Skeletal muscle tissue (tissue), 3 donors: ENCODE measurements at regions not wholly inside any gene's neighbourhood (a gene's known extent, or its start where the extent isn't known, plus 50 kb on each side); places are given as distances from the start of the nearest gene placed in this dataset.

Experiments
- H3K27ac ChIP-seq: one replicate; pipeline ENCODE4 v1.7.0; 2013; ENCODE audit warnings: mild to moderate bottlenecking, low read depth, low read length, inconsistent platforms
- H3K27me3 ChIP-seq, 3 donors: one replicate each; pipeline ENCODE4 v1.7.0; 2013; ENCODE audit warnings: low read length in 3 of 3; ENCODE audit not compliant: control insufficient read depth in 3 of 3, insufficient read depth in 3 of 3
- H3K36me3 ChIP-seq, 3 donors: one replicate each; pipeline ENCODE4 v1.7.0; 2013; ENCODE audit warnings: low read length in 3 of 3; ENCODE audit not compliant: control insufficient read depth in 3 of 3, insufficient read depth in 3 of 3
- H3K4me1 ChIP-seq, 3 donors: one replicate each; pipeline ENCODE4 v1.7.0; 2013; ENCODE audit warnings: low read length in 3 of 3, mild to moderate bottlenecking in 3 of 3; ENCODE audit not compliant: control insufficient read depth in 3 of 3, insufficient read depth in 3 of 3
- H3K4me3 ChIP-seq, 3 donors: one replicate each; pipeline ENCODE4 v1.7.0; 2013; ENCODE audit warnings: low read length in 3 of 3
- H3K9ac ChIP-seq, 3 donors: one replicate each; pipeline ENCODE4 v1.7.0; 2013; ENCODE audit warnings: low read length in 3 of 3, mild to moderate bottlenecking in 3 of 3, moderate library complexity in 2 of 3, low read depth in 1 of 3
- H3K9me3 ChIP-seq, 3 donors: one replicate each; pipeline ENCODE4 v1.7.0; 2013; ENCODE audit warnings: low read length in 3 of 3; ENCODE audit not compliant: control insufficient read depth in 3 of 3
- donor health status: Osteomylitis.

DNA sequence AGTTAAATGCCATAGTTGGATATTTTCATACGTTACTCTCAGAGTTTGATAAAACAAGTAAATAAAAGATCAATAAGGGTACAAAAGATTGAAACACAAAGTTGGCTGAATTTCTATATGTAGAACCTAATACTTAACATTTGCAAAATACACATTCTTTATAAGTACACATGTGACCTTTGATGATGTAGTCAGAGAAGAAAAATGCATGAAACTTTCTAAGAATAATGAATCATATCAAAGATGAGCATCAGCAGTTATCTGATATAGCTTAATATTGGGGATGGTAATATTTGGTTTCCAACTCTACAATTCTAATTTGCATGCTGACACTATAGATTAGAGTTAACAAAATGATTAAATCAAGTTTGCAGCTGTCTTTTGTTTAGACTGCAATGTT is 188.0 kb upstream of the TGFBR2 start:
- no peaks in the 10 kb centered on the region for H3K4me1 ChIP-seq
- H3K27ac ChIP-seq: no peak overlapping the region

DNA sequence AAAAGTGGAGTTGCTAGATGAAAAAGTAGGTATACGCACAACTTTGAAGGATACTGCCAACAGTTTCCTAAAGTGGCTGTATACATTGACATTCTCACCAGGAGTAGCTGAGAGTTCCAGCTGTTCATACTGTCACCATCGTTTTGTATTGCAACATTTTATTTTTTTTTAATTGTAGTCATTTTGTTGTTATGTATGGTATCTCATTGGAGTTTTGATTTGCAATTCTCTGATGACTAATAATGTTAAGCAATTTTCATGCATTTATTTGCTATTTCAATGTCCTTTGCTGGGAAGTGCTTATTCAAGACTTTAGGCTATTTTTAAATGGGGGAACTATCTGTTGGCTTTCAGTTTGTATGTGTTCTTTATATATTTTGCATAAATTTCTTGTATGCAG is 185.1 kb upstream of the TGFBR2 start:
- peaks cover 2 to 4% (median 3%) of the 10 kb centered on the region in 3 donors for H3K4me1 ChIP-seq
- no peak overlapping the region for H3K9ac ChIP-seq
- no peak overlapping the region for H3K4me3 ChIP-seq
- H3K27me3 ChIP-seq: no peaks in the 10 kb centered on the region
- no peaks in the 10 kb centered on the region for H3K36me3 ChIP-seq
- no peak overlapping the region for H3K27ac ChIP-seq
- no peaks in the 10 kb centered on the region for H3K9me3 ChIP-seq

More for the DNA sequence above, 188.0 kb upstream of the TGFBR2 start:
- H3K36me3 ChIP-seq: no peaks in the 10 kb centered on the region
- no peak overlapping the region for H3K4me3 ChIP-seq
- no peaks in the 10 kb centered on the region for H3K27me3 ChIP-seq
- H3K9ac ChIP-seq: no peak overlapping the region
- H3K9me3 ChIP-seq: no peaks in the 10 kb centered on the region

DNA sequence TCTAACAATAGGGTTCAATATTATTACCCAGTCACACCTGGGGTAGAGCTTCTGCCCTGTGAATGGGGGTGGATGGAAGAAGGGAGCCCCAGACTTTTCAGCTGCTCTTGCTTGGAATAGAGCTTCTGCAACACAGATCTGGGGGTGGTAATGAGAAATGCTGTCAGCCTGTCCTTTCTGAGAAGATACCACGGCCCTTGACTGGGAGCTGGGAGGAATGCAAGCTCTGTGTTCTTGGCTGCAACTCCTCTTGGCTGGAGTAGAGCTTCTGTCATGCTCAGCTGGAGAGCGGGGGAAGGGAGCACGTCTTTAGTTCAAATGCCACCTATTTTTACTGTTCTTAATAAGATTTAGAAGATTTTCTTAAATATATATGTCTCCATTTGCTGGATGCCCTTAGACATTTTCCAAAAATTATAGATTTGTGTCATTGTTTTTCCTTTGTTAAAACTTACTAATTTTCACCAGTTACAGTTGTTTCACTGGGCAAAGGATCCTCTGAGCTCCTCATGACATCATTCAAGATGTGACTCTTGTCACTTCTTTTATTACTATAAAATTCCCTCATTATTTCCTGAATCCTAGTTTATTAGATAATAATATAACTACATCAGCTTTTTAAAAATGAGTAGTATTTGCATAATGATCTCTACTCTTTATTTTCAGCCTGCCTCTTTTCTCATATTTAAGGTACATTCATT is 180.0 kb upstream of the TGFBR2 start:
- no peak overlapping the region for H3K4me3 ChIP-seq
- H3K9me3 ChIP-seq: no peaks in the 10 kb centered on the region
- H3K36me3 ChIP-seq: no peaks in the 10 kb centered on the region
- no peak overlapping the region for H3K9ac ChIP-seq
- no peaks in the 10 kb centered on the region for H3K27me3 ChIP-seq
- H3K4me1 ChIP-seq: peaks cover 5 to 8% (median 7%) of the 10 kb centered on the region in 3 donors
- H3K27ac ChIP-seq: no peak overlapping the region

DNA sequence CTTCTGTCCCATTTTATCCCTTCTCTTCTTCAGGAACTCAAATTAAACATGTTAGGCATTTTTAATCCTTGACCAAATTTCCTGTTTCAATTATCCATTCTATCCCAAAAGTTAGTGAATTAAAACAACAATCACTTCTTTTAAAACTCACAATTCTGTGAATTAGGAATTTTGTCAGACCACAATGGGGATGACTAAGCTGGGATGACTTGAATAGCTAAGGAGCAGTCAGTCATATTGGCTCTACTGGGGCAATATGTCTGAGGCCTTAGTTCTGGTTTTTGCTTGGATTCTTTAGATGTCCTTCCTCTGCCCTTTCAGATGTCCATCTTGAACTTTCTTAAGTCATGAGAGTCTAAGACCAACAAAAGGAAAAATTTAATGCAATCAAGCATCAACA is 178.2 kb upstream of the TGFBR2 start:
- H3K36me3 ChIP-seq: no peaks in the 10 kb centered on the region

DNA sequence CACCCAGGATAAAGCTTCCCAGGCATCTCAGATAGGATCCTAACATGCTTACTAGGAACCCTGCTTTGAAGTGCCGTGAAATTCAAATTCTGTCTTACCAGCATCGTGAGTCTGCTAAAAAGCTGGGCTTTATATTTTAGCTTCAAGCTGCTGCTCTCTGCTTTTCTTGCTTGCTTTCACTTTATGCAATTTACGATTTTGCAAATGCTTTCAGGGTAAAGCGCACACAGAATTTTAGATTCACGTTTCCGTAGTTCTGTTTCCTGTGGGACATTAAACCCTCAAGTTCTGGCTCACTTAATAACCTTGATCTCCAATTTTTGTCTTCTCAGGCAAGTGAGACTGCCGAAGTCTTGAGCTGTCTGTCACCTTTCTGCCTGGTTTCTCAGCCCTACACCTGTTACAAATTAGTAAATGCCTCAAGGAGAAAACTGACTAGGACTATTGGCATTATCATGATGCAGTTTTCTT is 170.5 kb upstream of the TGFBR2 start:
- Histone ChIP-seq H3K27ac (peak overlapping the region; percentile 8), H3K4me1 (peaks cover 9 to 16% (median 9%) of the 10 kb centered on the region in 3 donors), H3K9ac (peak overlapping the region in 2 of 3 donors; percentile 4 to 9), H3K4me3 (peak overlapping the region in 2 of 3 donors; percentile 4 to 38), H3K27me3 (no peaks in the 10 kb centered on the region), H3K9me3 (no peaks in the 10 kb centered on the region), H3K36me3 (no peaks in the 10 kb centered on the region)

More for the DNA sequence above, 178.2 kb upstream of the TGFBR2 start:
- peaks cover 5 to 8% (median 7%) of the 10 kb centered on the region in 3 donors for H3K4me1 ChIP-seq
- H3K9ac ChIP-seq: no peak overlapping the region
- H3K9me3 ChIP-seq: no peaks in the 10 kb centered on the region
- H3K27me3 ChIP-seq: no peaks in the 10 kb centered on the region
- no peak overlapping the region for H3K27ac ChIP-seq
- H3K4me3 ChIP-seq: no peak overlapping the region

DNA sequence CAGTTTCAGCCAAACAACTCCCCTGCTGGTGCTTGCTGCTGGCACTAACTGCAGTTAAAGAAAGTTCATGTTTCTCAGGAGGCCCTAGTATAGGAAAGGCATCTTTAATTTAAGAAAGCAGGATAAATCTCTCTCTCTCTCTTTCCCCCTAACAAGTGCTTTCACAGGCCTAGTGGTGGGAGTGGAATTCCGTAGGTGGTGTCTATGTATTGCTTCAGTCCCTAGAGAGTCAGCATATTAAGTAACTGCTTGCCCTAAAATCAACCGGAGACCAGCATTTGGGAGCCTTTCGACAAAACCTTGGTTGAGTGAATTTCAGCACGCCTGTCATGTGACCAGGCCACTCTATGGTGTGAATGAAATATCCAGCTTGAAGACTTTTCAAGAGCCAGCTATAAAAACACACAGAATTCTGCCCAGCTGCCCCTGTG is 169.2 kb upstream of the TGFBR2 start:
- peak overlapping the region; percentile 31 for H3K27ac ChIP-seq
- H3K27me3 ChIP-seq: no peaks in the 10 kb centered on the region
- no peak overlapping the region for H3K9ac ChIP-seq
- no peaks in the 10 kb centered on the region for H3K9me3 ChIP-seq
- H3K4me1 ChIP-seq: peaks cover 9 to 20% (median 11%) of the 10 kb centered on the region in 3 donors
- no peak overlapping the region for H3K4me3 ChIP-seq
- no peaks in the 10 kb centered on the region for H3K36me3 ChIP-seq

DNA sequence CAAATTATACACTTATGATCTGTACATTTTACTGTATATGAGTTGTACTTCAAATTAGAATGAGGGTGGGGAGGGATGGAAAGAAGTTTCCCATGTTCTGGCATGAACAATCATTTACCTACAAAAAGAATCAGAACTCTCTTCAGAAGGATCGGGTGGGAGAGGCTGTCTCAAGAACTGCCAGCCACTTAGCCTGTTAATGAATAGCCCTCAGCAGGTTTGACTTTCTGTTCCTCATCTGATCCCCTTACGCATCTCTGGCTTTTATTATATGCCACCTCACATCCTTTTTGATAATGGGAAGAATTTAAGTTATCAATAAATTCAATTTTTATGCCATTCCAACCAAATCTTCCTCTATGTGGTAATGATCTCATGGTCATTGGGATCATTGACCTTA is 168.3 kb upstream of the TGFBR2 start:
- Histone ChIP-seq H3K36me3 (no peaks in the 10 kb centered on the region), H3K4me1 (peaks cover 9 to 20% (median 11%) of the 10 kb centered on the region in 3 donors), H3K9ac (no peak overlapping the region), H3K4me3 (no peak overlapping the region), H3K27ac (no peak overlapping the region), H3K27me3 (no peaks in the 10 kb centered on the region), H3K9me3 (no peaks in the 10 kb centered on the region)

DNA sequence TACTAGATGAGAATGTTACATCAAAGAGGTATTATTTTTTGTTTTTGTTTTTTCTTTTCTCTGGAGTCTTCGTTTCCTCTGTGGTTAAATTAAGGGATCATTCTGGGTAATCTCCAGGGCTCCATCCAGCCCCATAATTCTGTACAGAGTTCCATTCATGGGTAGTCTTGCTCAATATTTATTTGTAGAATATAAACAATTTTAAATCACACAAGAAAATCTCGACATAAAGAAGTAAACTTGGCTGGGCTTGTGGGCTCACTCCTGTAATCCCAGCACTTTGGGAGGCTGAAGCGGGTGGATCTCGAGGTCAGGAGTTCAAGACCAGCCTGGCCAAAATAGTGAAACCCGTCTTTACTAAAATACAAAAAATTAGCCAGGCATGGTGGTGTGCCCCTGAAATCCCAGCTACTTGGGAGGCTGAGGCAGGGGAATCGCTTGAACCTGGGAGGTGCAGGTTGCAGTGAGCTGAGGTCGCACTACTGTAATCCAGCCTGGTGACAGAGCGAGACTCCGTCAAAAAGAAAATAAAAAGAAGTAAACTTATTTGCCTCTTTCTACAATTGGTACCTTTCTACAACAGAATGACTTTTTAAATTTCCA is 166.8 kb upstream of the TGFBR2 start:
- Histone ChIP-seq H3K4me3 (no peak overlapping the region), H3K4me1 (peaks cover 9 to 20% (median 11%) of the 10 kb centered on the region in 3 donors), H3K36me3 (no peaks in the 10 kb centered on the region), H3K9me3 (no peaks in the 10 kb centered on the region), H3K9ac (no peak overlapping the region), H3K27ac (no peak overlapping the region), H3K27me3 (no peaks in the 10 kb centered on the region)

DNA sequence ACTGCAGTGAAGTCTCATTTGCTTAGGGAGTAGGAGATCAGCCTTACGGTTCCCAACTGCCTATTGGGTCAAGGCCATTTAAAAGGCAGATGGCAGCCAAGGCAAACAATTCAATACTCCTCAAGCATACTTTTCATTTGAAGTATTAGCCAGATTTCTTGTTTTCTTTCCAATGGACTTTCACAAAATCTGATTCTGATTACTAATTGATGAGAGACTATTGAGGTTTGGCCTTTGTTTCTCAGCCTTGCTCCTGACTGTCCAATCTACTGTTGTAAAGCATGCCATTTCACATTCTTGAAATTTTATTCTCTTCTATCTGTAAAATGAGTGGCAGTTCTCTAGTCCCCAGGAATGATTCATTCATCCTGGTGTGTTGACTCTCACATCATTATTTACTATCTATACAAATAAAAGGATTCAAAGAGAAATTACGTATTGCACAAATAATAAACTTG is 166.2 kb upstream of the TGFBR2 start:
- H3K9ac ChIP-seq: no peak overlapping the region
- peaks cover 9 to 20% (median 11%) of the 10 kb centered on the region in 3 donors for H3K4me1 ChIP-seq
- no peak overlapping the region for H3K27ac ChIP-seq
- no peaks in the 10 kb centered on the region for H3K9me3 ChIP-seq
- no peaks in the 10 kb centered on the region for H3K27me3 ChIP-seq
- no peaks in the 10 kb centered on the region for H3K36me3 ChIP-seq
- no peak overlapping the region for H3K4me3 ChIP-seq

DNA sequence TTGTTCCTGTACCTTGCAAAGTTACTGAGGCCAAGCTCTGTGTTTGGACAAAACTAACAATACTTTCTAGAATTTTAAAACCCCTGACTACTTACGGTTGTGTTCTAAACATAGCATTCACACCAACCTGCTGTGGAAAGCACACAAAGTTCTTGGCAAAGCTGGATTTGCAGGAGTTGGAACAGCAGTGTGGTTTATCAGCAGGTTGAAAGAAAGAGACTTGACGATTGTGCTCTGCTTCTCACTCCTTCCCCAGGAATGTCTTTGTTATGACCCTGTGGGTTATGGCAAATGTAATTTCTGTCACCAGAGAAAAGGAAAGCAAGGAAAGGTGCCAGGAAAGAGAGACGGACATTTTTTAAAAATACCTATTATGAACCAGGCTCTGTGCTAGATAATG is 165.5 kb upstream of the TGFBR2 start:
- peak overlapping the region; percentile 1 to 9 (median 8) for H3K9ac ChIP-seq
- peak overlapping the region; percentile 22 to 56 (median 27) for H3K4me3 ChIP-seq
- peak overlapping the region; percentile 36 for H3K27ac ChIP-seq
- no peaks in the 10 kb centered on the region for H3K27me3 ChIP-seq
- no peaks in the 10 kb centered on the region for H3K9me3 ChIP-seq
- no peaks in the 10 kb centered on the region for H3K36me3 ChIP-seq
- H3K4me1 ChIP-seq: peaks cover 9 to 20% (median 11%) of the 10 kb centered on the region in 3 donors
